Colonic mucosa (tissue), 4 donors: ENCODE measurements at regions not wholly inside any gene's neighbourhood (a gene's known extent, or its start where the extent isn't known, plus 50 kb on each side); places are given as distances from the start of the nearest gene placed in this dataset.
A peak's percentile ranks its signal among the peaks of the same experiment; 100 is the strongest.

Experiments used
- DNase-seq: peaks from one replicate; pipeline ENCODE4 v3.0.0-alpha.2; 2020
- H3K27ac ChIP-seq: fragments of 200-600 bp; one replicate; pipeline ENCODE4 v1.8.0; 2021
- H3K27me3 ChIP-seq: fragments of 200-600 bp; one replicate; pipeline ENCODE4 v1.8.0; 2021
- H3K36me3 ChIP-seq: fragments of 200-600 bp; one replicate; pipeline ENCODE4 v1.8.0; 2021
- H3K4me1 ChIP-seq: fragments of 200-600 bp; one replicate; pipeline ENCODE4 v1.8.0; 2021; ENCODE audit warnings: mild to moderate bottlenecking
- H3K4me3 ChIP-seq: fragments of 200-600 bp; one replicate; pipeline ENCODE4 v1.8.0; 2021
- H3K9ac ChIP-seq, 2 donors: one replicate each; pipeline ENCODE4 v1.7.0; 2013; ENCODE audit warnings: control low read depth in 2 of 2, low read depth in 2 of 2, low read length in 2 of 2
- H3K9me3 ChIP-seq: fragments of 200-600 bp; one replicate; pipeline ENCODE4 v1.8.0; 2021
- intact Hi-C: fragments of 100-400 bp; cut with DNase I; formaldehyde crosslinking; loops from one replicate; pipeline ENCODE4 v1.14.1; 2022
- TF ChIP-seq, protein P1 (sequence below): fragments of 200-600 bp; IDR thresholded peaks from one replicate; pipeline ENCODE4 v1.8.0; 2022; ENCODE audit warnings: antibody characterized with exemption, mild to moderate bottlenecking
- donor health status: healthy.
- donor health status: DM: no; HTN: no; CAD: no.
- donor health status: DM: no; HTN: no; CAD: no.

DNA sequence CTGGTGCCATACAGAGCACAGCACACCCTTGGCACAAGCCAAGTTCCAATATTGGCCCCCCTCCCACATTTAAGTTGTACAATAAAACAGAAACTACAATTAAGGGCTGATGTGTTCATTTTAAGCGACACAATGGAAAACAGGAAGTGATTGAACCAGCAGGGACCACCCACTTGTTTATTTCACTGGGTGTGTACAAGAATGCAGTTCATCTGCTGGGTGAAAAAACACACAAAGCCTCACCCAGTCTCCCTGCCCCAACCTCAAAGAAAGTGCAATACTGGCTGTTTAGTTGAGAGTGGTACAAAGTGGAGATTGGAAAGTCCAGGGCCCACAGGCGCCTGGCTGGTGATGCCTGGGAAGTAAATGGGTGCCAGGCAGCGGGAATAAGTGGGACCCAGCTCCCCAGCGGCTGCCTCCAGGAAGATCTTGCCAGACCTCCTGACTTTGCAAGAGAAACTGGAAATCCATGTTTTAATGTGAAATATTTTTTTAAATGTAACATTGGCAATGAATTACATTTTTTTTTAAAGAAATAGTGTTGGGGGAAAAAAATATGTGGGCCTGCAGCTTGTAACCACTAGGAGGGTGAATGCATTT lies 322.1 kb downstream of the ZNF536 start:
- H3K4me3 ChIP-seq, result no peak overlapping the region
- intact Hi-C loops, result no loop called here

GRCh38 chr19:30692879-30693503 lies 320.8 kb downstream of the ZNF536 start:
- no peak for DNase-seq
- H3K27me3 ChIP-seq, result no peaks in the 10 kb centered on the region
- no peaks in the 10 kb centered on the region for H3K4me1 ChIP-seq
- H3K9ac ChIP-seq, result no peak overlapping the region
- TF ChIP-seq, protein P1, sequence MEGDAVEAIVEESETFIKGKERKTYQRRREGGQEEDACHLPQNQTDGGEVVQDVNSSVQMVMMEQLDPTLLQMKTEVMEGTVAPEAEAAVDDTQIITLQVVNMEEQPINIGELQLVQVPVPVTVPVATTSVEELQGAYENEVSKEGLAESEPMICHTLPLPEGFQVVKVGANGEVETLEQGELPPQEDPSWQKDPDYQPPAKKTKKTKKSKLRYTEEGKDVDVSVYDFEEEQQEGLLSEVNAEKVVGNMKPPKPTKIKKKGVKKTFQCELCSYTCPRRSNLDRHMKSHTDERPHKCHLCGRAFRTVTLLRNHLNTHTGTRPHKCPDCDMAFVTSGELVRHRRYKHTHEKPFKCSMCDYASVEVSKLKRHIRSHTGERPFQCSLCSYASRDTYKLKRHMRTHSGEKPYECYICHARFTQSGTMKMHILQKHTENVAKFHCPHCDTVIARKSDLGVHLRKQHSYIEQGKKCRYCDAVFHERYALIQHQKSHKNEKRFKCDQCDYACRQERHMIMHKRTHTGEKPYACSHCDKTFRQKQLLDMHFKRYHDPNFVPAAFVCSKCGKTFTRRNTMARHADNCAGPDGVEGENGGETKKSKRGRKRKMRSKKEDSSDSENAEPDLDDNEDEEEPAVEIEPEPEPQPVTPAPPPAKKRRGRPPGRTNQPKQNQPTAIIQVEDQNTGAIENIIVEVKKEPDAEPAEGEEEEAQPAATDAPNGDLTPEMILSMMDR, result no peak
- H3K9me3 ChIP-seq, result no peaks in the 10 kb centered on the region
- H3K36me3 ChIP-seq, result no peaks in the 10 kb centered on the region
- H3K27ac ChIP-seq, result no peak overlapping the region
- no peak overlapping the region for H3K4me3 ChIP-seq
- intact Hi-C loops, result no loop called here

More for the DNA sequence above, 322.1 kb downstream of the ZNF536 start:
- Histone ChIP-seq H3K27ac (no peak overlapping the region), H3K9me3 (no peaks in the 10 kb centered on the region), H3K4me1 (no peaks in the 10 kb centered on the region), H3K27me3 (no peaks in the 10 kb centered on the region), H3K9ac (no peak overlapping the region), H3K36me3 (no peaks in the 10 kb centered on the region)
- TF ChIP-seq, protein P1, result no peak
- DNase-seq, result no peak

GRCh38 chr19:30692181-30692811 lies 320.1 kb downstream of the ZNF536 start:
- Histone ChIP-seq H3K9me3 (no peaks in the 10 kb centered on the region), H3K27ac (no peak overlapping the region), H3K9ac (peak overlapping the region in 1 of 2 donors; percentile 19), H3K36me3 (no peaks in the 10 kb centered on the region), H3K4me3 (no peak overlapping the region), H3K4me1 (no peaks in the 10 kb centered on the region), H3K27me3 (no peaks in the 10 kb centered on the region)
- intact Hi-C loops, result no loop called here
- no peak for DNase-seq
- TF ChIP-seq, protein P1, result no peak

GRCh38 chr19:30691819-30692166 lies 319.6 kb downstream of the ZNF536 start:
- Histone ChIP-seq H3K4me3 (no peak overlapping the region), H3K27ac (no peak overlapping the region), H3K4me1 (no peaks in the 10 kb centered on the region), H3K36me3 (no peaks in the 10 kb centered on the region), H3K9me3 (no peaks in the 10 kb centered on the region), H3K27me3 (no peaks in the 10 kb centered on the region), H3K9ac (no peak overlapping the region)
- intact Hi-C loops, result no loop called here
- DNase-seq, result no peak
- TF ChIP-seq, protein P1, result no peak

- no peak overlapping the region for H3K27ac ChIP-seq
- DNase-seq, result no peak
- no peaks in the 10 kb centered on the region for H3K36me3 ChIP-seq
Measured at GRCh38 chr19:30690935-30691818, 319.0 kb downstream of the ZNF536 start.

More at GRCh38 chr19:30690935-30691818, 319.0 kb downstream of the ZNF536 start:
- Histone ChIP-seq H3K27me3 (no peaks in the 10 kb centered on the region), H3K4me1 (no peaks in the 10 kb centered on the region), H3K9ac (no peak overlapping the region), H3K9me3 (no peaks in the 10 kb centered on the region), H3K4me3 (no peak overlapping the region)
- TF ChIP-seq, protein P1, result no peak
- intact Hi-C loops, result no loop called here
